ENCODE measurements at regions not wholly inside any gene's neighbourhood (a gene's known extent, or its start where the extent isn't known, plus 50 kb on each side); places are given as distances from the start of the nearest gene placed in this dataset.

GRCh38 chr2:65826567-65826966 lies 394.2 kb upstream of the SPRED2 start:
- Histone ChIP-seq H3K9ac (no peak overlapping the region), H3K36me3 (replicated peaks in 1 of 2; ENCODE audit: control insufficient read depth in 1 of 2, insufficient read depth in 2 of 2, low read length in 1 of 2) (no peaks in the 10 kb centered on the region), H3F3A (replicated peaks; ENCODE audit: insufficient read depth) (no peaks in the 10 kb centered on the region), H3K4me2 (no peak overlapping the region), H3K9me2 (no peaks in the 10 kb centered on the region), H4K20me1 (ENCODE audit: insufficient read depth) (no peaks in the 10 kb centered on the region), H3K27ac (ENCODE audit: low read depth in 2 of 2, low read length in 1 of 2) (no peak overlapping the region), H3K4me3 (ENCODE audit: low read depth in 2 of 2, low read length in 1 of 2) (no peak overlapping the region), H3K9me3 (no peaks in the 10 kb centered on the region), H3K4me1 (ENCODE audit: control insufficient read depth in 1 of 2, insufficient read depth in 2 of 2, low read depth in 1 of 2, low read length in 1 of 2) (no peaks in the 10 kb centered on the region; a peak in 1 of 4 replicates), H2AFZ (ENCODE audit: low read depth) (no peak overlapping the region), H3K79me2 (ENCODE audit: insufficient read depth) (no peaks in the 10 kb centered on the region), H3K27me3 (ENCODE audit: insufficient read depth) (no peaks in the 10 kb centered on the region)
- POLR2A ChIA-PET: no interaction called here
- CTCF ChIA-PET: no interaction called here
- DNase-seq: no peak
- TF ChIP-seq, protein P1, sequence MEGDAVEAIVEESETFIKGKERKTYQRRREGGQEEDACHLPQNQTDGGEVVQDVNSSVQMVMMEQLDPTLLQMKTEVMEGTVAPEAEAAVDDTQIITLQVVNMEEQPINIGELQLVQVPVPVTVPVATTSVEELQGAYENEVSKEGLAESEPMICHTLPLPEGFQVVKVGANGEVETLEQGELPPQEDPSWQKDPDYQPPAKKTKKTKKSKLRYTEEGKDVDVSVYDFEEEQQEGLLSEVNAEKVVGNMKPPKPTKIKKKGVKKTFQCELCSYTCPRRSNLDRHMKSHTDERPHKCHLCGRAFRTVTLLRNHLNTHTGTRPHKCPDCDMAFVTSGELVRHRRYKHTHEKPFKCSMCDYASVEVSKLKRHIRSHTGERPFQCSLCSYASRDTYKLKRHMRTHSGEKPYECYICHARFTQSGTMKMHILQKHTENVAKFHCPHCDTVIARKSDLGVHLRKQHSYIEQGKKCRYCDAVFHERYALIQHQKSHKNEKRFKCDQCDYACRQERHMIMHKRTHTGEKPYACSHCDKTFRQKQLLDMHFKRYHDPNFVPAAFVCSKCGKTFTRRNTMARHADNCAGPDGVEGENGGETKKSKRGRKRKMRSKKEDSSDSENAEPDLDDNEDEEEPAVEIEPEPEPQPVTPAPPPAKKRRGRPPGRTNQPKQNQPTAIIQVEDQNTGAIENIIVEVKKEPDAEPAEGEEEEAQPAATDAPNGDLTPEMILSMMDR (IDR thresholded peaks at IDR 0.05): no peak
- TF ChIP-seq EP300 (IDR thresholded peaks at IDR 0.05; ENCODE audit: borderline replicate concordance in 1 of 2, low read depth in 1 of 2, low read length in 1 of 2) (no peak), RCOR1 (IDR thresholded peaks at IDR 0.05; ENCODE audit: low read length) (no peak), MEF2A (IDR thresholded peaks at IDR 0.05; ENCODE audit: borderline replicate concordance, low read depth) (no peak), NRF1 (IDR thresholded peaks at IDR 0.05; ENCODE audit: low read depth, low read length) (no peak), EZH2phosphoT487 (IDR thresholded peaks at IDR 0.05; ENCODE audit: borderline replicate concordance, low read depth) (no peak)
- TF ChIP-seq, protein P2, sequence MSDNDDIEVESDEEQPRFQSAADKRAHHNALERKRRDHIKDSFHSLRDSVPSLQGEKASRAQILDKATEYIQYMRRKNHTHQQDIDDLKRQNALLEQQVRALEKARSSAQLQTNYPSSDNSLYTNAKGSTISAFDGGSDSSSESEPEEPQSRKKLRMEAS (IDR thresholded peaks at IDR 0.05; ENCODE audit: low read depth): no peak
- TF ChIP-seq, protein P3, sequence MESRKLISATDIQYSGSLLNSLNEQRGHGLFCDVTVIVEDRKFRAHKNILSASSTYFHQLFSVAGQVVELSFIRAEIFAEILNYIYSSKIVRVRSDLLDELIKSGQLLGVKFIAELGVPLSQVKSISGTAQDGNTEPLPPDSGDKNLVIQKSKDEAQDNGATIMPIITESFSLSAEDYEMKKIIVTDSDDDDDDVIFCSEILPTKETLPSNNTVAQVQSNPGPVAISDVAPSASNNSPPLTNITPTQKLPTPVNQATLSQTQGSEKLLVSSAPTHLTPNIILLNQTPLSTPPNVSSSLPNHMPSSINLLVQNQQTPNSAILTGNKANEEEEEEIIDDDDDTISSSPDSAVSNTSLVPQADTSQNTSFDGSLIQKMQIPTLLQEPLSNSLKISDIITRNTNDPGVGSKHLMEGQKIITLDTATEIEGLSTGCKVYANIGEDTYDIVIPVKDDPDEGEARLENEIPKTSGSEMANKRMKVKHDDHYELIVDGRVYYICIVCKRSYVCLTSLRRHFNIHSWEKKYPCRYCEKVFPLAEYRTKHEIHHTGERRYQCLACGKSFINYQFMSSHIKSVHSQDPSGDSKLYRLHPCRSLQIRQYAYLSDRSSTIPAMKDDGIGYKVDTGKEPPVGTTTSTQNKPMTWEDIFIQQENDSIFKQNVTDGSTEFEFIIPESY (IDR thresholded peaks at IDR 0.05; ENCODE audit: borderline replicate concordance, low read depth): no peak
- TF ChIP-seq, protein P4, sequence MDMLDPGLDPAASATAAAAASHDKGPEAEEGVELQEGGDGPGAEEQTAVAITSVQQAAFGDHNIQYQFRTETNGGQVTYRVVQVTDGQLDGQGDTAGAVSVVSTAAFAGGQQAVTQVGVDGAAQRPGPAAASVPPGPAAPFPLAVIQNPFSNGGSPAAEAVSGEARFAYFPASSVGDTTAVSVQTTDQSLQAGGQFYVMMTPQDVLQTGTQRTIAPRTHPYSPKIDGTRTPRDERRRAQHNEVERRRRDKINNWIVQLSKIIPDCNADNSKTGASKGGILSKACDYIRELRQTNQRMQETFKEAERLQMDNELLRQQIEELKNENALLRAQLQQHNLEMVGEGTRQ (IDR thresholded peaks at IDR 0.05; ENCODE audit: borderline replicate concordance, low read depth, low read length): no peak
- 9% methylated on average over 1 of the region's 1 CpG for WGBS (ENCODE audit: low lambda C conversion rate)

DNA sequence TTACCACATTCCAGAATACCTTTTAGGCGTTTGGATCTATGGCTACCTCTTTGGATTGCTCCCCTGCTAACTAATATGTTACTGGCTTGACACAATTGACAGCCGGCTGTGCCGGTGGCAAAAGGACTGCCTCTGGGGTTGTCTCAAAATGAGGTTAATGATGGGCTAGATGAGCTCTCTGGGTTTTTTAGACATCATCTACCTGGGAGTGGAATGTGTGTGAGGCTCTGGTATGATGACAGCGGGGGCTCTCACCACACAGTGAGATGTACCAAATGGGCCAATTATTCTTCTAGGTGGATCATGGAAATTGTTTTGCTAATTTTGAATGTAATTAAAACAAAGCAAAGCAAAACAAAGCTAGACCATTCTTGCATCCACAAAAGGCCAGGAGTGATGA lies 391.1 kb upstream of the SPRED2 start:
- Histone ChIP-seq H3K4me2 (no peak overlapping the region), H3K4me3 (ENCODE audit: low read depth in 2 of 2, low read length in 1 of 2) (no peak overlapping the region), H3F3A (replicated peaks; ENCODE audit: insufficient read depth) (no peaks in the 10 kb centered on the region), H3K27me3 (ENCODE audit: insufficient read depth) (no peaks in the 10 kb centered on the region), H3K79me2 (ENCODE audit: insufficient read depth) (no peaks in the 10 kb centered on the region), H3K9me2 (no peaks in the 10 kb centered on the region), H2AFZ (ENCODE audit: low read depth) (no peak overlapping the region), H3K4me1 (ENCODE audit: control insufficient read depth in 1 of 2, insufficient read depth in 2 of 2, low read depth in 1 of 2, low read length in 1 of 2) (no peaks in the 10 kb centered on the region), H3K9ac (no peak overlapping the region), H3K36me3 (replicated peaks in 1 of 2; ENCODE audit: control insufficient read depth in 1 of 2, insufficient read depth in 2 of 2, low read length in 1 of 2) (no peaks in the 10 kb centered on the region), H3K9me3 (no peaks in the 10 kb centered on the region), H3K27ac (ENCODE audit: low read depth in 2 of 2, low read length in 1 of 2) (no peak overlapping the region), H4K20me1 (ENCODE audit: insufficient read depth) (no peaks in the 10 kb centered on the region)
- 67% methylated on average over 4 of the region's 4 CpGs for WGBS (ENCODE audit: low lambda C conversion rate)
- CTCF ChIA-PET: interaction anchor here (1.3 kb wide), 1 partner anchor 9 kb away, joined by 3 read pairs; no protein-coding TSS in a partner anchor
- DNase-seq: no peak
- TF ChIP-seq MXI1 (IDR thresholded peaks at IDR 0.05; ENCODE audit: low read depth, low read length): no peak
- no peak for TF ChIP-seq GABPA (IDR thresholded peaks at IDR 0.05; ENCODE audit: low read depth)
- TF ChIP-seq, protein P2 (IDR thresholded peaks at IDR 0.05; ENCODE audit: low read depth): no peak
- TF ChIP-seq, protein P4 (IDR thresholded peaks at IDR 0.05; ENCODE audit: borderline replicate concordance, low read depth, low read length): no peak
- TF ChIP-seq FOXJ3 (CRISPR knock-in tag; IDR thresholded peaks at IDR 0.05): no peak
- no peak for TF ChIP-seq TAF1 (IDR thresholded peaks at IDR 0.05; ENCODE audit: borderline replicate concordance, low read depth, low read length)
- no peak for TF ChIP-seq USF1 (IDR thresholded peaks at IDR 0.05; ENCODE audit: borderline replicate concordance, low read depth)
- no peak for TF ChIP-seq GATA2 (CRISPR knock-in tag; IDR thresholded peaks at IDR 0.05)
- no peak for TF ChIP-seq FOSL2 (IDR thresholded peaks at IDR 0.05; ENCODE audit: borderline replicate concordance, low read depth)
- POLR2A ChIA-PET: no interaction called here
